K562 (cell line): ENCODE measurements at regions not wholly inside any gene's neighbourhood (a gene's known extent, or its start where the extent isn't known, plus 50 kb on each side); places are given as distances from the start of the nearest gene placed in this dataset.

ENCODE experiments used
- COPS2 ChIP-seq: fragments of 450-650 bp; conservative IDR thresholded peaks from 2 replicates; pipeline ENCODE4 v1.6.1; 2016; ENCODE audit warnings: mild to moderate bottlenecking, moderate library complexity
- MAZ ChIP-seq, 2 experiments: fragments of 450-650 bp in 1 of 2; sonication (generic) in 1 of 2; formaldehyde crosslinking; IDR thresholded peaks in 1 of 2; conservative IDR thresholded peaks in 1 of 2; 2 replicates each; pipeline versions ENCODE4 v1.4.0 to v1.5.0; 2020; ENCODE audit warnings: mild to moderate bottlenecking in 1 of 2, missing genetic modification reagents in 1 of 2
- RFX1 ChIP-seq: fragments of 450-650 bp; IDR thresholded peaks from 2 replicates; pipeline ENCODE4 v1.6.1; 2016; ENCODE audit warnings: mild to moderate bottlenecking, moderate library complexity

- no peak for TF ChIP-seq RFX1
- TF ChIP-seq MAZ (CRISPR knock-in tag; conservative IDR thresholded peaks at IDR 0.05 in 1 of 2, IDR thresholded peaks at IDR 0.05 in 1 of 2) = no peak
- TF ChIP-seq COPS2 = no peak
Observed at GRCh38 chr5:108620516-108620915, 127.2 kb upstream of the FER start.
